ENCODE measurements at regions not wholly inside any gene's neighbourhood (a gene's known extent, or its start where the extent isn't known, plus 50 kb on each side); places are given as distances from the start of the nearest gene placed in this dataset.

DNA sequence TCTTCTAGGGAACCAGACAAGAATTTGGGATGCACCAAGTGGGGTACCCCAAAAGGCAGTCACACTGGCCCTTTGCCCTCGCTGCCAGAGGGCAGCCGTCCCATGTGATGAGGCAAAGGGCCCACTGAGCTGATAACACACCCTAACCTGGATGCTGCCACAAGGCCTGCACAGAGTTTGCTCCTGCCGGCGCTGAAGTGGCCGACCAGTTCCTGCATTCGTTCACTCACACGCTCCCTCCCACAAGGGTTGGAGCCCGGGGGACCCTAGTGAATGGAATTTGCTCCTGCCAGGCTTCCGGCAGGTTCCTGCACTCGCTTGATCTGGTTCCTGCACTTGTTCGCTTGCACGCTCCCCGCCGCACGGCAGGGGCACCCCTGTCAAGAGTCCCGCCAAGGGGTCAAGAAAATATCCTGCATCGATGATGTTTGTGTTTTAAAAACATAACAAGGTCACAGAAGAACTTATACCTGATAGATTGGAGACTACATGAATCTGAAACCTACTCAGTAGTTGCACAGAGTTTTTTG is 296.4 kb upstream of the VCX start:
- no CpG with 5 or more reads among the region's 17 CpGs for WGBS (ENCODE audit: extremely low coverage, insufficient read length, low lambda C conversion rate)
- no peak overlapping the region for H2BK5ac ChIP-seq (ENCODE audit: insufficient read length, low read length)
- Mint-ChIP-seq H3K27ac (peak overlapping the region in 1 of 3 experiments; percentile 79; a peak in 1 of 7 replicates), H3K4me3 (no peak overlapping the region), H3K27me3 (ENCODE audit: low read depth) (no peaks in the 10 kb centered on the region), H3K4me1 (peaks cover 5 to 15% of the 10 kb centered on the region in 2 experiments), H3K9me3 (peaks cover 0 to 3% of the 10 kb centered on the region in 2 experiments; a peak in 1 of 5 replicates), H3K36me3 (ENCODE audit: insufficient read depth in 1 of 3, low read depth in 3 of 3) (no peaks in the 10 kb centered on the region)
- H3K79me2 ChIP-seq (ENCODE audit: insufficient read depth, low read length), result no peaks in the 10 kb centered on the region
- no peak overlapping the region for H2BK120ac ChIP-seq (ENCODE audit: low read depth, low read length, poor library complexity, severe bottlenecking)
- H2BK15ac ChIP-seq (ENCODE audit: low read depth, low read length), result no peak overlapping the region
- H3K4ac ChIP-seq (ENCODE audit: low read depth, low read length), result no peak overlapping the region
- H3T11ph ChIP-seq (ENCODE audit: low read length), result no peak overlapping the region
- no peak overlapping the region for H2AK5ac ChIP-seq (ENCODE audit: insufficient read length, low read length)
- TF ChIP-seq, protein P1, sequence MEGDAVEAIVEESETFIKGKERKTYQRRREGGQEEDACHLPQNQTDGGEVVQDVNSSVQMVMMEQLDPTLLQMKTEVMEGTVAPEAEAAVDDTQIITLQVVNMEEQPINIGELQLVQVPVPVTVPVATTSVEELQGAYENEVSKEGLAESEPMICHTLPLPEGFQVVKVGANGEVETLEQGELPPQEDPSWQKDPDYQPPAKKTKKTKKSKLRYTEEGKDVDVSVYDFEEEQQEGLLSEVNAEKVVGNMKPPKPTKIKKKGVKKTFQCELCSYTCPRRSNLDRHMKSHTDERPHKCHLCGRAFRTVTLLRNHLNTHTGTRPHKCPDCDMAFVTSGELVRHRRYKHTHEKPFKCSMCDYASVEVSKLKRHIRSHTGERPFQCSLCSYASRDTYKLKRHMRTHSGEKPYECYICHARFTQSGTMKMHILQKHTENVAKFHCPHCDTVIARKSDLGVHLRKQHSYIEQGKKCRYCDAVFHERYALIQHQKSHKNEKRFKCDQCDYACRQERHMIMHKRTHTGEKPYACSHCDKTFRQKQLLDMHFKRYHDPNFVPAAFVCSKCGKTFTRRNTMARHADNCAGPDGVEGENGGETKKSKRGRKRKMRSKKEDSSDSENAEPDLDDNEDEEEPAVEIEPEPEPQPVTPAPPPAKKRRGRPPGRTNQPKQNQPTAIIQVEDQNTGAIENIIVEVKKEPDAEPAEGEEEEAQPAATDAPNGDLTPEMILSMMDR (conservative IDR thresholded peaks at IDR 0.05), result no peak
- H3K56ac ChIP-seq (ENCODE audit: insufficient read length, low read depth, low read length), result no peak overlapping the region
- no peaks in the 10 kb centered on the region for H3K79me1 ChIP-seq (ENCODE audit: insufficient read depth, low read depth, low read length, poor library complexity, severe bottlenecking)
- H4K91ac ChIP-seq (ENCODE audit: insufficient read length, low read depth, low read length), result no peak overlapping the region
- H3K27me3 ChIP-seq (ENCODE audit: insufficient read depth, low read length), result no peaks in the 10 kb centered on the region
- no peak overlapping the region for H4K8ac ChIP-seq (replicated peaks; ENCODE audit: insufficient read length, low read depth, low read length)
- H3K4me1 ChIP-seq (ENCODE audit: insufficient read depth, low read length), result no peaks in the 10 kb centered on the region
- H4K20me1 ChIP-seq (ENCODE audit: control insufficient read depth, insufficient read depth, insufficient read length), result no peaks in the 10 kb centered on the region
- H2AFZ ChIP-seq (ENCODE audit: low read length), result no peak overlapping the region
- H2BK12ac ChIP-seq (ENCODE audit: insufficient read length, low read depth, low read length), result no peak overlapping the region
- H4K5ac ChIP-seq (ENCODE audit: insufficient read length, low read depth, low read length), result no peak overlapping the region
- no peak overlapping the region for H3K14ac ChIP-seq (ENCODE audit: insufficient read depth, low read length)
- H3K27ac ChIP-seq (ENCODE audit: insufficient read length, low read depth, low read length), result no peak overlapping the region
- H3K18ac ChIP-seq (ENCODE audit: insufficient read length, low read depth, low read length), result no peak overlapping the region
- H3K23me2 ChIP-seq (ENCODE audit: insufficient read length, low read depth, low read length, poor library complexity, severe bottlenecking), result no peaks in the 10 kb centered on the region
- no peak overlapping the region for H2BK20ac ChIP-seq (ENCODE audit: low read depth, low read length, poor library complexity, severe bottlenecking)
- H3K4me2 ChIP-seq (ENCODE audit: insufficient read depth, insufficient read length, low read length), result no peak overlapping the region
- no peak overlapping the region for H3K23ac ChIP-seq (ENCODE audit: insufficient read length, low read depth, low read length)
- no peaks in the 10 kb centered on the region for H3K9me3 ChIP-seq (ENCODE audit: control insufficient read depth, low read depth, low read length)
- H3K9ac ChIP-seq (ENCODE audit: extremely low read depth, insufficient read length, low read length), result no peak overlapping the region
- DNase-seq, result no peak

Measured in H9 (cell line).